OCI-LY7 (cell line): ENCODE measurements at regions not wholly inside any gene's neighbourhood (a gene's known extent, or its start where the extent isn't known, plus 50 kb on each side); places are given as distances from the start of the nearest gene placed in this dataset.

ENCODE experiments used
- EZH2phosphoT487 ChIP-seq: fragments of 200-600 bp; sonication (generic); IDR thresholded peaks from 2 replicates; pipeline ENCODE4 v1.6.1; 2018; ENCODE audit warnings: low read depth, borderline replicate concordance, mild to moderate bottlenecking, mixed run types, antibody characterized with exemption, low read length, moderate library complexity, mixed read lengths
- TF ChIP-seq, protein P1 (sequence below): fragments of 200-600 bp; sonication (generic); conservative IDR thresholded peaks from 2 replicates; pipeline ENCODE4 v1.5.1; 2014; ENCODE audit warnings: mild to moderate bottlenecking, antibody characterized with exemption, low read length, moderate library complexity, mixed read lengths

DNA sequence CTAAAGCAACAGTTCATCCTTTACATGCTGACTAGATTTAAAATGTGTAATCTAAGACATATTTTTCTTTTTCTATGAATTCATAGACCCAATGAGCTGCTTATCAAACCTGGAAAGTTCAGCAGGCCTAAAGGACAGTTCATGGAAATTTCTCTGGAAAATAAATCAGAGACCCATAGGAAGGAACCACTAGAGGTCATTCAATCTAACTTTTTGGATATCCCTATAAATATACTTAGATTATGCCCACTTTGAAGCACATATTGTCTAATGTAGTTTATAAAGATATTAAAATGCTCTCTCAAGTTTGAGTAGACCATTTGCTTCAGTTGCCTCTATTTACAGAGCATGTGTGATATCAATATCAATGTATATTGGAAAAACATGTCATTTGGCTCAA, 473.0 kb downstream of the FAT4 start:
- TF ChIP-seq, protein P1, sequence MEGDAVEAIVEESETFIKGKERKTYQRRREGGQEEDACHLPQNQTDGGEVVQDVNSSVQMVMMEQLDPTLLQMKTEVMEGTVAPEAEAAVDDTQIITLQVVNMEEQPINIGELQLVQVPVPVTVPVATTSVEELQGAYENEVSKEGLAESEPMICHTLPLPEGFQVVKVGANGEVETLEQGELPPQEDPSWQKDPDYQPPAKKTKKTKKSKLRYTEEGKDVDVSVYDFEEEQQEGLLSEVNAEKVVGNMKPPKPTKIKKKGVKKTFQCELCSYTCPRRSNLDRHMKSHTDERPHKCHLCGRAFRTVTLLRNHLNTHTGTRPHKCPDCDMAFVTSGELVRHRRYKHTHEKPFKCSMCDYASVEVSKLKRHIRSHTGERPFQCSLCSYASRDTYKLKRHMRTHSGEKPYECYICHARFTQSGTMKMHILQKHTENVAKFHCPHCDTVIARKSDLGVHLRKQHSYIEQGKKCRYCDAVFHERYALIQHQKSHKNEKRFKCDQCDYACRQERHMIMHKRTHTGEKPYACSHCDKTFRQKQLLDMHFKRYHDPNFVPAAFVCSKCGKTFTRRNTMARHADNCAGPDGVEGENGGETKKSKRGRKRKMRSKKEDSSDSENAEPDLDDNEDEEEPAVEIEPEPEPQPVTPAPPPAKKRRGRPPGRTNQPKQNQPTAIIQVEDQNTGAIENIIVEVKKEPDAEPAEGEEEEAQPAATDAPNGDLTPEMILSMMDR = no peak
- TF ChIP-seq EZH2phosphoT487 = no peak
